A673 (cell line): ENCODE measurements at regions not wholly inside any gene's neighbourhood (a gene's known extent, or its start where the extent isn't known, plus 50 kb on each side); places are given as distances from the start of the nearest gene placed in this dataset.

Experiments used
- CTCF ChIP-seq: fragments of 300-800, 200-600 bp; sonication (generic); conservative IDR thresholded peaks from 2 replicates; pipeline ENCODE4 v1.5.1; 2017; ENCODE audit warnings: low read depth, mild to moderate bottlenecking, antibody characterized with exemption, low read length, moderate library complexity, mixed read lengths
- EZH2 ChIP-seq: fragments of 200-600 bp; sonication (generic); IDR thresholded peaks from 2 replicates; pipeline ENCODE4 v1.6.1; 2017; ENCODE audit warnings: borderline replicate concordance, low read depth, mild to moderate bottlenecking, mixed read lengths, antibody characterized with exemption, low read length; ENCODE audit not compliant: poor library complexity, severe bottlenecking

DNA sequence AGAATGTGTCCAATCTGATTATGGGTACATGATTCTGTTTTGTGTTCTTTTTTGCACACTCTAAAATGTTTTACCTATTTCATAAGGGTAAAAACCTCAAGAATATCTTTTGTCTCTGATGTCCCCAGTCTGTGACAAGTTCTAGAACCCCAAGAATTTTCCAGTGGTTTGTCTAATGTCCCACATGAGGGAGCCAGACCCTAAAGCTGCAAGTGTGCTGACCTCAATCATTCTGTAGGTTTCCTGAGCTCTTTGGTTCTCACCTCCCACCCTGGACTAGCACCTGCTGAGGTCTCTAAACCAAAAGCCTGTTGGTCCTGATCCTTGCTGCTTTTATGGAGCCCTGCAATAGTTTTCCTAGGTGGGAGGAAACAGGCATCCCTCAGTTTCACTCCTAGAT is 149.8 kb upstream of the MPPED2 start:
- peak; percentile 53 for TF ChIP-seq CTCF
- no peak for TF ChIP-seq EZH2
